ENCODE measurements at regions not wholly inside any gene's neighbourhood (a gene's known extent, or its start where the extent isn't known, plus 50 kb on each side); places are given as distances from the start of the nearest gene placed in this dataset.

DNA sequence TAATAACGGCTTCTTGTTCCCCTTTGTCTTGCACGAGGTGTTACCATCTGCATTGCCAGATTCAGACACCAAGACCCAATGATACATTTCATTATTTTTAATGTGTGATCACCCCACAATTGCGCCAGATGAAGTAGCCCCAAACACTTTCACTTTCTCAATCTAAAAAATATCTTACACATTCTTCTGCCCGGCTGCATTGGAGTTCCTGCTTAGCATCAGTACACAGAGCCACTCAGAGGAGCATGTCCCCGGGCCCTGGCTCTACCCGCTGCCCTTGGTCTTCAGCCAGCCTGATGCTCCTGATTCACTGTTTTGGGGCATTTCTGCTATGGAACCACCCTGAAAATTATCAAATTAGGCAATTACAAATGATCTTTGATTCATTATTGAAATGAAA lies 66.0 kb upstream of the TENM3 start:
- TF ChIP-seq ZZZ3 (IDR thresholded peaks at IDR 0.05; ENCODE audit: control insufficient read depth, insufficient read length, low read depth): no peak
- TF ChIP-seq GATAD2B (conservative IDR thresholded peaks at IDR 0.05; ENCODE audit: low read depth): no peak
- no peak for TF ChIP-seq RAD51 (IDR thresholded peaks at IDR 0.05)
- no peak for TF ChIP-seq SUZ12 (IDR thresholded peaks at IDR 0.05; ENCODE audit: unreplicated experiment)
- no peak for TF ChIP-seq RAD21 (IDR thresholded peaks at IDR 0.05; ENCODE audit: insufficient read depth, low read depth, low read length)

Measured in GM12878 (cell line).